ENCODE measurements at regions not wholly inside any gene's neighbourhood (a gene's known extent, or its start where the extent isn't known, plus 50 kb on each side); places are given as distances from the start of the nearest gene placed in this dataset.

GRCh38 chr4:112857461-112857860 is 192.0 kb upstream of the ANK2 start:
- H3K36me3 ChIP-seq: no peaks in the 10 kb centered on the region
- TF ChIP-seq CTCF (IDR thresholded peaks at IDR 0.05): no peak
- H3K4me3 ChIP-seq: no peak overlapping the region
- no peaks in the 10 kb centered on the region for H3K9me3 ChIP-seq
- ATAC-seq: peak; percentile 76
- no peaks in the 10 kb centered on the region for H3K4me1 ChIP-seq
- no peak for DNase-seq
- H3K27ac ChIP-seq: no peak overlapping the region
- intact Hi-C loops (cut with DNase I): loop anchor here in 1 of 2 donors (10.0 kb wide), 1 partner anchor 77 kb away; no protein-coding TSS in a partner anchor
- no peaks in the 10 kb centered on the region for H3K27me3 ChIP-seq

GRCh38 chr4:112858751-112859150 is 190.7 kb upstream of the ANK2 start:
- intact Hi-C loops (cut with DNase I): loop anchor here in 1 of 2 donors (10.0 kb wide), 1 partner anchor 76 kb away; no protein-coding TSS in a partner anchor

GRCh38 chr4:112859456-112860184 is 189.8 kb upstream of the ANK2 start:
- Histone ChIP-seq H3K36me3 (no peaks in the 10 kb centered on the region), H3K4me1 (no peaks in the 10 kb centered on the region), H3K27me3 (no peaks in the 10 kb centered on the region), H3K27ac (no peak overlapping the region), H3K4me3 (no peak overlapping the region), H3K9me3 (no peaks in the 10 kb centered on the region)
- intact Hi-C loops (cut with DNase I): loop anchor here in 1 of 2 donors (10.0 kb wide), 1 partner anchor 75 kb away; no protein-coding TSS in a partner anchor
- no peak for TF ChIP-seq CTCF (IDR thresholded peaks at IDR 0.05)
- ATAC-seq (no peak), DNase-seq (no peak)

More at GRCh38 chr4:112858751-112859150, 190.7 kb upstream of the ANK2 start:
- ATAC-seq (no peak), DNase-seq (no peak)
- no peaks in the 10 kb centered on the region for H3K4me1 ChIP-seq
- H3K27ac ChIP-seq: no peak overlapping the region
- H3K27me3 ChIP-seq: no peaks in the 10 kb centered on the region
- TF ChIP-seq CTCF (IDR thresholded peaks at IDR 0.05): no peak
- H3K36me3 ChIP-seq: no peaks in the 10 kb centered on the region
- H3K4me3 ChIP-seq: no peak overlapping the region
- H3K9me3 ChIP-seq: no peaks in the 10 kb centered on the region

- no peak for DNase-seq
- Histone ChIP-seq H3K27me3 (no peaks in the 10 kb centered on the region), H3K4me1 (no peaks in the 10 kb centered on the region), H3K4me3 (no peak overlapping the region), H3K36me3 (no peaks in the 10 kb centered on the region), H3K9me3 (no peaks in the 10 kb centered on the region), H3K27ac (no peak overlapping the region)
- intact Hi-C loops (cut with DNase I): no loop called here
- TF ChIP-seq CTCF (IDR thresholded peaks at IDR 0.05): no peak
- ATAC-seq: no peak
These were observed 188.4 kb upstream of the ANK2 start for GRCh38 chr4:112860830-112861690.
